Fibroblast of skin of right biceps (primary cell): ENCODE measurements at regions not wholly inside any gene's neighbourhood (a gene's known extent, or its start where the extent isn't known, plus 50 kb on each side); places are given as distances from the start of the nearest gene placed in this dataset.
A peak's percentile ranks its signal among the peaks of the same experiment; 100 is the strongest.
"Not testable (repeated sequence)": the region's sequence is repeated elsewhere in the genome, so short reads cannot be mapped to it uniquely, and the experiment has no call there.

ENCODE experiments used
- DNase-seq: peaks from one replicate; pipeline ENCODE4 v3.0.0-alpha.2; 2013

DNA sequence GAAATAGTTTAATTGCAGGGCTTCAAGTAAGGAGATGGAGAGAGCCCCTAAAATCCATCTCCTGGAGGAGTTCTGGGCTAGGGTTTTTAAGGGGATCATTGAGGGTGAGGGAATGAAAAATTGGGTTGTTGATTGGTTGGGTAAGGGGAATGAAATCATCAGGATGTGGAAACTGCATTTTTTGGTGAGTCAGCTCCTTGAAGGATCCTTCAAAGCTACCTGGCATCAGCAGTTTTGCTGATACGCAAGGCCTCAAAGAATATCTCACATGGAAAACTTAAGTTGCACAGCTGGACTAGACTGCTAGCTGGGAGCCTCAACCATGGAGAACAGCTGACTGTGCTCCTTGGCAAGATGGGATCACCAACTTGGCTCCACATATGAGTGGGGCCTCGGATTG lies 136.7 kb downstream of the FGF10 start:
- DNase-seq, result no peak

- DNase-seq, result peak; percentile 66
These were observed 142.2 kb downstream of the FGF10 start for GRCh38 chr5:44246986-44247385.

- peak; percentile 14 for DNase-seq
These were observed 143.3 kb downstream of the FGF10 start for GRCh38 chr5:44245935-44246334.

DNA sequence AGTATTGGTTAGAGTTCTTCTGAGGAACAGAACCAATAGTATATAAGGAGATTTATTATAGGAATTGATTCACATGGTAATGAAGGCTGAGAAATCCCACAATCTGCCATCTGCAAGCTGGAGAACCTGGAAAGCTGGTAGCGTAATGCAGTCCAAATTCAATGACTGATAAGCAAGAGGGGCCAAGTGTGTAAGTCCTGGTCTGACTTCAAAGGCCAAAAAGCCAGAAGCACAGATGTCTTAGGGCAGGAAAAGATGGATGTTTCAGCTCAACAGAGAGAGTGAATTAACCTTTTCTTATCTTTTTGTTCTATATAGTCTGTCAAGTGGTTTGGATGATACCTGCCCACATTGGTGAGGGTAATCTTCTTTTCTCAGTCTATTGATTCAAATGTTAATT lies 146.4 kb downstream of the FGF10 start:
- no peak for DNase-seq

- DNase-seq, result no peak
These were observed 153.2 kb downstream of the FGF10 start for GRCh38 chr5:44236040-44236439.

GRCh38 chr5:44233691-44234090 lies 155.5 kb downstream of the FGF10 start:
- DNase-seq, result no peak

DNA sequence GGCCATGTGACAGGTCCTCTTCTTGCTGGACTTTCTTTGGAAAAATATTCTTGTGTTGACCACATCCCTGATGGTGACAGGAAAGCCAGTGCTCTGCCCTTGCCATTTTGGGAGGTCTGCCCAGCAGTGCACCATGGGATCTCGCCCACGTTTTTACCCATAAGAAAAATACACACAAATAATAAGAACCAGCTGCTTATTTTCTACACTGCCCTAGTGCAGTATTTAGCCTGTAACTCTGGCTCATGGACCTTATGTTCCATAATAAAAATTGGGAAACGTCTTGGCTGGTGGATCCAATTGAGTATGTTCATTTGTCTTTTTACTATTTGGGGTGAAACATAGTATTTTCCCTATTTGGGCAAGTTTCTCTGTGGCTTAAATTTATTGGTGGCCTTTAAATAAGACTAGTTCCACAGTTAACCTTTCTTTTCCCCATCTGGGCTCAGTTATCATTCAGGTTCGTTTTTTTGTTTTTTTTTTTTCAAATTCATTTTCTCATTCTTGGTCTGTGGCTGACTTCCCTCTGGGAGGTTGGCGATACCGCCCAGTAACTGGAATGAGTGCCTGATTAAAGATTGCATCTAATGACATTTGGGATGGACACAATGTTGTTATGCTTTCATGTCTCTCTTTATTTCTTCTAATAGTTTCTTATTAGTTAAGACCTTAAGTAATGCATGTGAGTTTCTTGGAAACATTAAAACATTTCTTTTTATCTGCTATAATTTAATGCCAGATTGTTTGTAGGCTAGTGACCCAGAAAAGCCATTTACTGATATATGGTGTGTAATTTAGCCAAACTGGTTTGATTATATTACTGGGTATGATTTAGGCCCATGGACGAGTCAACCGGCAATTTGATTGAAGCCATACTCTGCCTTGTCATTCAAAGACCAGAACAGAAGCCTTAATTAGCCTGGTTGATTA lies 163.7 kb downstream of the FGF10 start:
- no peak for DNase-seq

DNA sequence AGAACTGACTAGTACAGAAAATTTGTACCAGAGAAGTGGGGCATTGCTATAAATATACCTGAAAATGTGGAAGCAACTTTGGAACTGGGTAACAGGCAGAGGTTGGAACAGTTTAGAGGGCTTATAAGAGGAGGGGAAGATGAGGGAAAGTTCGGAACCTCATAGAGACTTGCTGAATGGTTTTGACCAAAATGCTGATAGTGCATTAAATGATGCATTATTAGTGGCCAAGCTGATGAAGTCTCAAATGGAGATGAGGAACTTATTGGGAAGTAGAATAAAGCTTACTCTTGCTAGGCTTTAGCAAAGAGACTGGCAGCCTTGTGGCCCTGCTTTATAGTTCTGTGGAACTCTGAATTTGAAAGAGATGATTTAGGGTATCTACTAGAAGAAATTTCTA lies 189.8 kb downstream of the FGF10 start:
- no peak for DNase-seq

DNA sequence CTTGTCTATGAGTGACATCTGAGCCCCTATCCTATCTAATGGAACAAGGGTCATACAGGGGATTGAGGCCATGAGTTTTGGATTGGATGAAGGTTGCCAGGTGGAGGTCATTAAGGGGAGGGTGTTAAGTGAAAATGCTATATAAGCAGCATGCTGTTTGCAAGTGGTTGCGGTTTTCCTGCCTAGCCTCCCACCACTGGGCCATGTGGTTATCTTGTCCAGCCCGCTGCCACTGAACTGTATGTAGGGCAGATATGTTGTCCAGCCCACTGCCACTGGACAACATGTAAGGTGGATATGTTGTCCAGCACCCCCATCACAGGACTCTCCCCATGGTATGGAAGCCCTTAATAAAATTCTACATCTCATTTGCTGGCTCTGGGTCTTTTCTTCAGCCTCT lies 200.0 kb downstream of the FGF10 start:
- DNase-seq, result no peak

GRCh38 chr5:44187973-44188372 lies 201.2 kb downstream of the FGF10 start:
- DNase-seq, result no peak

DNA sequence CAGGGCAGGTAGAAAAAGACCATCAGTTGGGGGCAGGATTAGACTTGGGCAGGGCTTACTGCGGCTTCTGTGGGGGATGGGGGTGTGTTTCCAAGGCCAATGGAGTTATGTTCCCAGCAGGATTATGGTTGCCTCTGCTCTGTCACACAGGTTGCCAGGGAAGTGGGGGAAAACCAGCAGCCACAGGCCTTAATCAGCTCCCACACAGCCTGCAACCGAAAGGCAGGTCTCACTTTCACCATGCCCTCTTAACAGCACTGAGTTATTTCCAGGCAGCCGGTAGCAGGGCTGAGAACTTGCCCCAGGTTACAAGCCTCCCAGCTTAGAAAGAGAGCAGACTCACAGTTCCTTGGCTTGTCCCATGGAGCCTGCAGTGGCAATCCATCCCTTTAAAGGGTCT lies 205.5 kb downstream of the FGF10 start:
- no peak for DNase-seq

GRCh38 chr5:44183312-44183711 lies 205.9 kb downstream of the FGF10 start:
- DNase-seq, result no peak

- no peak for DNase-seq
These were observed 210.8 kb downstream of the FGF10 start for GRCh38 chr5:44178414-44178813.

GRCh38 chr5:44167540-44167939 lies 221.7 kb downstream of the FGF10 start:
- DNase-seq, result no peak

GRCh38 chr5:44160369-44160768 lies 228.9 kb downstream of the FGF10 start:
- no peak for DNase-seq

DNA sequence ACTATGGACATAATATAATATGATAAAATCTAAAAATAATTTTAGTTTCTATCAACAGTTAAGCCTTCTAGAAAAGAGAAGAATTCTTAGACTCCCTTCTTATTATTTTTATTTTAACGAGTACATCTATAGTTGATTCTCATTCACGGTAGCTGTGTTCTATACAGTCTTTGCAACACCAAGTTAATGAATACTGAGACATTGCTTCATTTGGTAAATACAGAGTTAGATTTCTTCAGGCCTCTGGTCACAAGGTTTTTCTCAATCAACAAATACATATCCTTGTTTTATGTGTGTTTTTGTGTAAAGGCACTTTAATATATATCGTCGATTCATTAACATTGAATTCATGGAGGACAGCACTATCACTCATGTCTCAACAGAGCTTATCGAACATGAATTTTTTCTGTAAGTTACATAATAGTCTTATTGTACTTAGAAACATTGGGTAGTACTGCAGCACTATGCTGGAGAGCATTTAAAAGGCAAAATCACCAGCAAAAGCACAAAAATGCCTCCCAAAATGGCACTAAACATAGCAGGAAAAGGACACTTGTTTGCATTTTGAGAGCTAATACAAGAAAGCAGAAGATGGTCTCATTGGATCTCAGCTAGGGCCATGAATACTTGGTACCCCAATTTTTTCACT lies 239.0 kb downstream of the FGF10 start:
- no peak for DNase-seq

DNA sequence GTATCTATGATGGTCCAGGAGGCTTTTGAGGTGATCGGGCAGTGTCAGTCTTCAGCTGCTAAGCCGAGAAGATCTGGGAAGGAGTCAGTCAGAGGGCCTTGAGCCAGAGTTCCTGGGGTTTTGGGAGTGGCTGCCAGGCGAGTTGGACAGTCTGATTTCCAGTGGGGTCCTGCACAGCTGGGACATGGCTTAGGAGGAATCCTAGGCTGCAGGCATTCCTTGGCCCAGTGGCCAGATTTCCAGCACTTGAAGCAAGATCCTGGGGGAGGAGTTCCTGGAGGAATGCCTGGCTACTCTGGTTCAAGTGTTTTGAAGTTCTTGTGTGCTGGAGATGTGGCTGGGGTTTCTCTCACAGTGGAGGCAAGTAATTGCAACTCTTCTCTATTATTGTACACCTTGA lies 271.3 kb downstream of the FGF10 start:
- DNase-seq, result not testable (repeated sequence)

GRCh38 chr5:44108232-44108631 lies 281.0 kb downstream of the FGF10 start:
- DNase-seq, result not testable (repeated sequence)

DNA sequence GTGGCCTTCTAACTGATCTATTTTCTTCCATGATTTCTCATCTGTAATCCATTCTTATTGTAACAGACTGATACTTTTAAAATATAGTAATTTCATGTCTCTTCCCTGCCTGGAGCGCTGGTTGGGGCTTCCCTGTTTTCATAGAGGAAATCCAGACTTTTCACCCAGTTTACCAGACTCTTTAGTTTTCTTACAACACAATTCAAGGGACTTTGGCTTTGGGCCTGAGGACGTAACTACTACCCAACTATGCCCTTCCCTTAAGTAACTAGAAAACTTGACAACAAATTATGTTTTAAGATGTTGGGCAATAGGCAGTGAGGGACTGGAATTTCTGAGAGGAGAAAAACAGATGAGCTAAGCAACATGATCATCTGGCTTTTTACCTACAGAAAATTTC lies 289.6 kb downstream of the FGF10 start:
- no peak for DNase-seq

DNA sequence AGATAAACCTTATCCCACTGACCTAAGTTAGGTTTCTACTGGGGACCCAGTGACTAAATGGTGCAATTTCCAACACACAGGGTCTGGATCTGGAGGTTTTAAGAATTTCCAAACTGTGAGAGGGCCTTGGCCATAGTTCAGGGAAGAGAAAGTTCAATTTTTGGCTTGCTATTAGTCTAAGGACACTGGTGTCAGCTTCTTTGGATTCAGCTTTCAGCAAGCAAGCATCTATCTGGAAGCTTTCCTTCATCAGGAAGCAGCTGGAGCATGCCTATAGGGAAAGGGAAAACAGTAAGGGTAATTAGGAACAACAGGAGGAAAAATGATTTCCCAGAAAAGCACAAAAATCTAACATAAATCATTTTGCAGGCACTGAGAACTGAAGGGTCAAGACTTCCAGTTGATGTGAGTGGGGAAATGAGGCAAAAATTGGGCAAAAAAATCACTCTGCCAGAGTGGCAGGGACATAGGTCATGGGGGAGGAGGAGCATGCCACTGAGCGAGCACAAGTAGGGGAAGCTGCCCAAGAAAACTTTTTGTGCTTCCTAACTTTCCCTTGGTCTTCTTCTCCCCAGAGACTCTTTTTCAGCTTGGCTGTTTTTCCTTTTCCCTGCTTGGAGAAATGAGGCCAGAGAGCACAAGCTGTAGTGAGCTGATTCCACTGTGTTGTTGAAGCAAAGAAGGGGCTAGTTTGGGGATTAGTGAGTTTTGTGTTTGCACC lies 299.6 kb downstream of the FGF10 start:
- DNase-seq, result no peak

- no peak for DNase-seq
These were observed 304.1 kb downstream of the FGF10 start for GRCh38 chr5:44085083-44085482.

GRCh38 chr5:44074547-44074946 lies 314.7 kb downstream of the FGF10 start:
- DNase-seq, result not testable (repeated sequence)

DNA sequence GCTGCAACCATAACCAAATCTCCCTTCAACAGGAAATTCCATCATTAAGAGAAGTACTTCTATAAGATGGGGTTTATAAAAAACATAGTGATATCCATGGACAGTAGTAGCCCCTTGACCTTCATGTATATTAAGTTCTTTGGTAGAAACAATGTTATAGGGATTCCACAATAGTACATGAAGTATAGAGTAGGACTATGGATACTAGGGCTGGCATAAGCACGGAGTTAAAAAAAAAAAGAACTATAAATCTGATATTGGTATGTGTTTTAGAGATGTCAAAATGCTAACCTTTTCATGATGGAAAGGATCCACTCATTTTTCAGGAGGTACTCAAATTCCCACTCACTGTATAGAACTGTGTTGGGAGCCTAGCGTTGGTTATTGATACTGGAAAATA lies 337.6 kb downstream of the FGF10 start:
- no peak for DNase-seq
